ENCODE measurements at regions not wholly inside any gene's neighbourhood (a gene's known extent, or its start where the extent isn't known, plus 50 kb on each side); places are given as distances from the start of the nearest gene placed in this dataset.

DNA sequence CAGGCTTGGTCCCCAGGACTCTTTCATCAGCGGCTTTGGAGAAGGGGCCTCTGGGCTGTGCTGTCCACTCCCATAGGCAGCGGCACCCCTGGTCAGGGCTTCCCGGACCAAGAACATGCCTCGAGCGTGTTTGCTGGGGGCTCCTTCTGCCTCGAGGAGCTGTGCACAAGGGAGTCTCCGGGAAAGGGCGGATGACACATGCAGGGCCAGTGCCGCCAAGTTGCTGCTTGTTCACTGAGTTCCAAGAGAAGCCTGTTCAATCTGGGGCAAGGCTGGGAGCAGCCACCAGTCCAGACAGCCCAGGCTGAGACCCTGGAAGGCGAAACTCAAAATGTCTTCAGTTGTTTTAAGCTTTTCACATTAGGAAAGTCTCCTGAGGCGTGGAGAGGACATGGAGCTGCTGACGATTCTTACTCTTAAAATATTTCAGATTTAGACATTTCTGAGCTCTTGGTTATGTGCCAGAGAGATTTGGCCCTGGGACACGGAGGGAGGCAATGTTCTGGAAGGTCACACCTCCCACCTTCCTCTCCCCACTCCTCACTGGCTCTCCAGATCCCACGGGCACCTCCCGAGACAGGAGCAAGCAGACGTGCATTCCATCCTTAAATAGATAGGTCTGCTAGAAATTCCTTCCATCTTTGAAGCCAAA, 84.5 kb upstream of the ZNF469 start:
- intact Hi-C loops (cut with DNase I; ENCODE audit: low total_unique reads) = no loop called here
- TF ChIP-seq POLR2A (IDR thresholded peaks at IDR 0.05) (no peak), EP300 (IDR thresholded peaks at IDR 0.05) (no peak), POLR2AphosphoS5 (IDR thresholded peaks at IDR 0.05) (no peak)
- TF ChIP-seq, protein P1, sequence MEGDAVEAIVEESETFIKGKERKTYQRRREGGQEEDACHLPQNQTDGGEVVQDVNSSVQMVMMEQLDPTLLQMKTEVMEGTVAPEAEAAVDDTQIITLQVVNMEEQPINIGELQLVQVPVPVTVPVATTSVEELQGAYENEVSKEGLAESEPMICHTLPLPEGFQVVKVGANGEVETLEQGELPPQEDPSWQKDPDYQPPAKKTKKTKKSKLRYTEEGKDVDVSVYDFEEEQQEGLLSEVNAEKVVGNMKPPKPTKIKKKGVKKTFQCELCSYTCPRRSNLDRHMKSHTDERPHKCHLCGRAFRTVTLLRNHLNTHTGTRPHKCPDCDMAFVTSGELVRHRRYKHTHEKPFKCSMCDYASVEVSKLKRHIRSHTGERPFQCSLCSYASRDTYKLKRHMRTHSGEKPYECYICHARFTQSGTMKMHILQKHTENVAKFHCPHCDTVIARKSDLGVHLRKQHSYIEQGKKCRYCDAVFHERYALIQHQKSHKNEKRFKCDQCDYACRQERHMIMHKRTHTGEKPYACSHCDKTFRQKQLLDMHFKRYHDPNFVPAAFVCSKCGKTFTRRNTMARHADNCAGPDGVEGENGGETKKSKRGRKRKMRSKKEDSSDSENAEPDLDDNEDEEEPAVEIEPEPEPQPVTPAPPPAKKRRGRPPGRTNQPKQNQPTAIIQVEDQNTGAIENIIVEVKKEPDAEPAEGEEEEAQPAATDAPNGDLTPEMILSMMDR (IDR thresholded peaks at IDR 0.05) = no peak
- no peak overlapping the region for H3K4me3 ChIP-seq
- no peak overlapping the region for H3K27ac ChIP-seq
- H3K36me3 ChIP-seq = no peaks in the 10 kb centered on the region
- peaks cover 0 to 8% (median 6%) of the 10 kb centered on the region in 4 donors for H3K9me3 ChIP-seq
- 54 to 64% (median 60%) methylated on average over 15 to 16 of the region's 16 CpGs for WGBS, 5 donors
- H3K4me1 ChIP-seq = no peaks in the 10 kb centered on the region
- DNase-seq = peak in 1 of 2 donors; percentile 46
- peaks cover 0 to 25% (median 0%) of the 10 kb centered on the region in 3 donors for H3K27me3 ChIP-seq

- DNase-seq = no peak
- H3K9me3 ChIP-seq = peaks cover 0 to 10% (median 8%) of the 10 kb centered on the region in 4 donors
- no peak overlapping the region for H3K27ac ChIP-seq
- intact Hi-C loops (cut with DNase I; ENCODE audit: low total_unique reads) = no loop called here
- WGBS, 5 donors = 63 to 82% (median 71%) methylated on average over 12 to 14 of the region's 14 CpGs
- H3K4me1 ChIP-seq = peaks cover 0 to 3% (median 1%) of the 10 kb centered on the region in 4 donors
- H3K4me3 ChIP-seq = no peak overlapping the region
- no peak for TF ChIP-seq EP300 (IDR thresholded peaks at IDR 0.05)
- TF ChIP-seq, protein P1 (IDR thresholded peaks at IDR 0.05) = no peak
- H3K27me3 ChIP-seq = peaks cover 0 to 25% (median 0%) of the 10 kb centered on the region in 3 donors
- no peaks in the 10 kb centered on the region for H3K36me3 ChIP-seq
Measured at GRCh38 chr16:88298833-88299745, 83.7 kb upstream of the ZNF469 start.

GRCh38 chr16:88299751-88300462, 82.9 kb upstream of the ZNF469 start:
- H3K4me3 ChIP-seq = no peak overlapping the region
- intact Hi-C loops (cut with DNase I; ENCODE audit: low total_unique reads) = no loop called here
- no peak overlapping the region for H3K27ac ChIP-seq
- DNase-seq = no peak
- TF ChIP-seq, protein P1 (IDR thresholded peaks at IDR 0.05) = no peak
- TF ChIP-seq POLR2AphosphoS5 (IDR thresholded peaks at IDR 0.05) = no peak
- TF ChIP-seq POLR2A (IDR thresholded peaks at IDR 0.05) = no peak
- TF ChIP-seq EP300 (IDR thresholded peaks at IDR 0.05) = no peak
- H3K4me1 ChIP-seq = peaks cover 0 to 11% (median 5%) of the 10 kb centered on the region in 4 donors
- peaks cover 0 to 10% (median 8%) of the 10 kb centered on the region in 4 donors for H3K9me3 ChIP-seq
- H3K27me3 ChIP-seq = peaks cover 0 to 25% (median 0%) of the 10 kb centered on the region in 3 donors
- H3K36me3 ChIP-seq = no peaks in the 10 kb centered on the region
- WGBS, 5 donors = 84 to 90% (median 86%) methylated on average over 8 to 19 of the region's 19 CpGs

GRCh38 chr16:88300463-88300835, 82.3 kb upstream of the ZNF469 start:
- Histone ChIP-seq H3K9me3 (peaks cover 0 to 10% (median 8%) of the 10 kb centered on the region in 4 donors), H3K4me1 (peaks cover 0 to 12% (median 5%) of the 10 kb centered on the region in 4 donors), H3K4me3 (no peak overlapping the region), H3K27me3 (peaks cover 0 to 25% (median 0%) of the 10 kb centered on the region in 3 donors), H3K27ac (no peak overlapping the region), H3K36me3 (no peaks in the 10 kb centered on the region)
- TF ChIP-seq EP300 (IDR thresholded peaks at IDR 0.05) = no peak
- no peak for TF ChIP-seq POLR2A (IDR thresholded peaks at IDR 0.05)
- TF ChIP-seq POLR2AphosphoS5 (IDR thresholded peaks at IDR 0.05) = no peak
- TF ChIP-seq, protein P1 (IDR thresholded peaks at IDR 0.05) = no peak
- no peak for DNase-seq
- 81 to 92% (median 85%) methylated on average over 11 to 12 of the region's 12 CpGs for WGBS, 5 donors
- intact Hi-C loops (cut with DNase I; ENCODE audit: low total_unique reads) = no loop called here
